ENCODE measurements at regions not wholly inside any gene's neighbourhood (a gene's known extent, or its start where the extent isn't known, plus 50 kb on each side); places are given as distances from the start of the nearest gene placed in this dataset.

DNA sequence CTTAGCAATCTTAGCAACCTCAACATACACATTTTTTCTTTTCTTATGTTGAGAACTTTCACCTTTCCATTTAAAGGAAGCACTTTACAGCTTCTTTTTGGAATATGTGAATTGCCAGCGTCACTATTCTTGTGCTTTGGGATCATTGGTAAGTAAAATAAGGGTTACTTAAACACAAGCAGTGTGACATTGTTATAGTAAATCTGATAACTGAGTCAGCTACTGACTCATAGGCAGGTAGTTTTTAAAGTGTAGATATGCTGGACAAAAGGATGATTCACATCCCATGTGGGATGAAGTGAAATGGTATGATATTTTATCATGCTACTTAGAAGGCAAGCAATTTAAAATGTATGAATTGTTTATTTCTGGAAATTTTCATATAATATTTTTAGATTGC is 637.2 kb downstream of the DCDC2C start (continued):
- TF ChIP-seq, protein P1, sequence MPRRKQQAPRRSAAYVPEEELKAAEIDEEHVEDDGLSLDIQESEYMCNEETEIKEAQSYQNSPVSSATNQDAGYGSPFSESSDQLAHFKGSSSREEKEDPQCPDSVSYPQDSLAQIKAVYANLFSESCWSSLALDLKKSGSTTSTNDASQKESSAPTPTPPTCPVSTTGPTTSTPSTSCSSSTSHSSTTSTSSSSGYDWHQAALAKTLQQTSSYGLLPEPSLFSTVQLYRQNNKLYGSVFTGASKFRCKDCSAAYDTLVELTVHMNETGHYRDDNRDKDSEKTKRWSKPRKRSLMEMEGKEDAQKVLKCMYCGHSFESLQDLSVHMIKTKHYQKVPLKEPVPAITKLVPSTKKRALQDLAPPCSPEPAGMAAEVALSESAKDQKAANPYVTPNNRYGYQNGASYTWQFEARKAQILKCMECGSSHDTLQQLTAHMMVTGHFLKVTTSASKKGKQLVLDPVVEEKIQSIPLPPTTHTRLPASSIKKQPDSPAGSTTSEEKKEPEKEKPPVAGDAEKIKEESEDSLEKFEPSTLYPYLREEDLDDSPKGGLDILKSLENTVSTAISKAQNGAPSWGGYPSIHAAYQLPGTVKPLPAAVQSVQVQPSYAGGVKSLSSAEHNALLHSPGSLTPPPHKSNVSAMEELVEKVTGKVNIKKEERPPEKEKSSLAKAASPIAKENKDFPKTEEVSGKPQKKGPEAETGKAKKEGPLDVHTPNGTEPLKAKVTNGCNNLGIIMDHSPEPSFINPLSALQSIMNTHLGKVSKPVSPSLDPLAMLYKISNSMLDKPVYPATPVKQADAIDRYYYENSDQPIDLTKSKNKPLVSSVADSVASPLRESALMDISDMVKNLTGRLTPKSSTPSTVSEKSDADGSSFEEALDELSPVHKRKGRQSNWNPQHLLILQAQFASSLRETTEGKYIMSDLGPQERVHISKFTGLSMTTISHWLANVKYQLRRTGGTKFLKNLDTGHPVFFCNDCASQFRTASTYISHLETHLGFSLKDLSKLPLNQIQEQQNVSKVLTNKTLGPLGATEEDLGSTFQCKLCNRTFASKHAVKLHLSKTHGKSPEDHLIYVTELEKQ (tag by site-specific recombination; IDR thresholded peaks at IDR 0.05; ENCODE audit: borderline replicate concordance), result no peak
- TF ChIP-seq ZNF354C (tag by site-specific recombination; IDR thresholded peaks at IDR 0.05; ENCODE audit: borderline replicate concordance, low read depth) (no peak), ZNF221 (tag by site-specific recombination; IDR thresholded peaks at IDR 0.05; ENCODE audit: borderline replicate concordance) (no peak), ZNF423 (tag by site-specific recombination; IDR thresholded peaks at IDR 0.05) (no peak)
- TF ChIP-seq, protein P2, sequence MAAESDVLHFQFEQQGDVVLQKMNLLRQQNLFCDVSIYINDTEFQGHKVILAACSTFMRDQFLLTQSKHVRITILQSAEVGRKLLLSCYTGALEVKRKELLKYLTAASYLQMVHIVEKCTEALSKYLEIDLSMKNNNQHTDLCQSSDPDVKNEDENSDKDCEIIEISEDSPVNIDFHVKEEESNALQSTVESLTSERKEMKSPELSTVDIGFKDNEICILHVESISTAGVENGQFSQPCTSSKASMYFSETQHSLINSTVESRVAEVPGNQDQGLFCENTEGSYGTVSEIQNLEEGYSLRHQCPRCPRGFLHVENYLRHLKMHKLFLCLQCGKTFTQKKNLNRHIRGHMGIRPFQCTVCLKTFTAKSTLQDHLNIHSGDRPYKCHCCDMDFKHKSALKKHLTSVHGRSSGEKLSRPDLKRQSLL (tag by site-specific recombination; IDR thresholded peaks at IDR 0.05), result no peak

DNA sequence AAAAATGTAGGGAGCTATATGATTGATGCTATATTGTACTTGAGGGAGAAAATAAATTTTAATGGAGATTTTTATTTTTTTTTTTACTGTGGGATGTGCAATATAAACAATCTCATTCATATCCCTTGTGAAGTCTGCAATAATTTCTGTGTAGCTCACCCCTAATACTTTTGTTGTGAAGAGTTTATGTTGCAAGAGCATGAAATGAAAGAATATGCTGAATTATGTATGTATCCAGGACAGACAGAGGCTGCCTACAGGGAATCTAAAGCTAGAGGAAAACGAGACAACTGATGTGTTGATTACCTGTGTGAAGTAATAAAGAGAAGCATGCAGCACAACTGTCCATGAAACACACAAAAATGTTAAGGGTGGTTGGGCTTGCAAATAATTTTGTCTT is 643.3 kb downstream of the DCDC2C start:
- ChIA-PET POLR2A (no interaction called here), CTCF (interaction anchor here (0.6 to 1.1 kb wide), 2 partner anchors 8 to 219 kb away, joined by 3 read pairs; no protein-coding TSS in a partner anchor)
- no peaks in the 10 kb centered on the region for H3K9me3 ChIP-seq (ENCODE audit: control insufficient read depth, insufficient read depth, low read depth, low read length)
- TF ChIP-seq, protein P3, sequence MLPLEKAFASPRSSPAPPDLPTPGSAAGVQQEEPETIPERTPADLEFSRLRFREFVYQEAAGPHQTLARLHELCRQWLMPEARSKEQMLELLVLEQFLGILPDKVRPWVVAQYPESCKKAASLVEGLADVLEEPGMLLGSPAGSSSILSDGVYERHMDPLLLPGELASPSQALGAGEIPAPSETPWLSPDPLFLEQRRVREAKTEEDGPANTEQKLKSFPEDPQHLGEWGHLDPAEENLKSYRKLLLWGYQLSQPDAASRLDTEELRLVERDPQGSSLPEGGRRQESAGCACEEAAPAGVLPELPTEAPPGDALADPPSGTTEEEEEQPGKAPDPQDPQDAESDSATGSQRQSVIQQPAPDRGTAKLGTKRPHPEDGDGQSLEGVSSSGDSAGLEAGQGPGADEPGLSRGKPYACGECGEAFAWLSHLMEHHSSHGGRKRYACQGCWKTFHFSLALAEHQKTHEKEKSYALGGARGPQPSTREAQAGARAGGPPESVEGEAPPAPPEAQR (tag by site-specific recombination; IDR thresholded peaks at IDR 0.05), result no peak
- TF ChIP-seq ZNF837 (tag by site-specific recombination; IDR thresholded peaks at IDR 0.05) (no peak), TCF7L2 (IDR thresholded peaks at IDR 0.05; ENCODE audit: borderline replicate concordance, low read depth, low read length) (no peak), ZBTB8A (tag by site-specific recombination; IDR thresholded peaks at IDR 0.05) (no peak), ZNF302 (tag by site-specific recombination; IDR thresholded peaks at IDR 0.05; ENCODE audit: low read depth) (no peak), MYNN (tag by site-specific recombination; IDR thresholded peaks at IDR 0.05; ENCODE audit: borderline replicate concordance) (no peak)
- TF ChIP-seq, protein P4, sequence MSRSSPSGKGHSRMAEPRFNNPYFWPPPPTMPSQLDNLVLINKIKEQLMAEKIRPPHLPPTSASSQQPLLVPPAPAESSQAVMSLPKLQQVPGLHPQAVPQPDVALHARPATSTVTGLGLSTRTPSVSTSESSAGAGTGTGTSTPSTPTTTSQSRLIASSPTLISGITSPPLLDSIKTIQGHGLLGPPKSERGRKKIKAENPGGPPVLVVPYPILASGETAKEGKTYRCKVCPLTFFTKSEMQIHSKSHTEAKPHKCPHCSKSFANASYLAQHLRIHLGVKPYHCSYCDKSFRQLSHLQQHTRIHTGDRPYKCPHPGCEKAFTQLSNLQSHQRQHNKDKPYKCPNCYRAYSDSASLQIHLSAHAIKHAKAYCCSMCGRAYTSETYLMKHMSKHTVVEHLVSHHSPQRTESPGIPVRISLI (tag by site-specific recombination; IDR thresholded peaks at IDR 0.05), result no peak
- no peaks in the 10 kb centered on the region for H3K4me1 ChIP-seq (ENCODE audit: control insufficient read depth, insufficient read depth, low read length)
- H3K4me3 ChIP-seq (ENCODE audit: low read depth, low read length), result no peak overlapping the region
- H3K27ac ChIP-seq (ENCODE audit: extremely low read depth, low read depth, low read length), result no peak overlapping the region
- no peaks in the 10 kb centered on the region for H3K36me3 ChIP-seq (ENCODE audit: control insufficient read depth in 2 of 2, insufficient read depth in 1 of 2, low read length in 2 of 2)

DNA sequence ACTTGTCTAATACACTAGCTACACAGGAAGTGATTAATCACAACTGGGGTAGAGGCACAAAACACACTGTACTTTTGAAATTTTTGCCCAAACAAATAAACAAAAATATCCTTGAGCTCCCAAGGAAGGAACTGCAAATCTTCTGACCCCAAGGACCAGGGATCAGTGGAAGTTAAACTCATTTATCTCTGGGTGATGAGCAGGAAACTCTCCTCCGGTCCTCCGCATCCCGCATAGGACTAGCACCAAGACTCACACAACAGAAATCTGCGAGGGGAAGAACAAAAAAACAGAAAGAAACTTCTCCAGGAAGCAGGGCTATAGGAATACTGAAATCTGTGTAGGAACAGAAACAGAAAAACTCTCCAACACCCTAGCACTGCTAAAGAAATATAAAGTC is 650.3 kb downstream of the DCDC2C start:
- no peak overlapping the region for H3K27ac ChIP-seq (ENCODE audit: extremely low read depth, low read depth, low read length)
- no peak overlapping the region for H3K4me3 ChIP-seq (ENCODE audit: low read depth, low read length)
- POLR2A ChIA-PET, result no interaction called here
- no peaks in the 10 kb centered on the region for H3K4me1 ChIP-seq (ENCODE audit: control insufficient read depth, insufficient read depth, low read length)
- CTCF ChIA-PET, result interaction anchor here (0.7 to 1.8 kb wide), 11 partner anchors 7 to 970 kb away, joined by 3 to 8 read pairs (median 3); no protein-coding TSS in a partner anchor
- no peaks in the 10 kb centered on the region for H3K36me3 ChIP-seq (ENCODE audit: control insufficient read depth in 2 of 2, insufficient read depth in 1 of 2, low read length in 2 of 2)
- H3K9me3 ChIP-seq (ENCODE audit: control insufficient read depth, insufficient read depth, low read depth, low read length), result no peaks in the 10 kb centered on the region
- TF ChIP-seq ZNF239 (tag by site-specific recombination; IDR thresholded peaks at IDR 0.05) (no peak), ZNF214 (tag by site-specific recombination; IDR thresholded peaks at IDR 0.05; ENCODE audit: borderline replicate concordance) (no peak), SCRT1 (tag by site-specific recombination; IDR thresholded peaks at IDR 0.05; ENCODE audit: borderline replicate concordance) (no peak), ZNF2 (tag by site-specific recombination; IDR thresholded peaks at IDR 0.05) (no peak), ZNF266 (tag by site-specific recombination; IDR thresholded peaks at IDR 0.05; ENCODE audit: low read depth) (no peak), KLF7 (tag by site-specific recombination; IDR thresholded peaks at IDR 0.05; ENCODE audit: borderline replicate concordance) (no peak)
- TF ChIP-seq, protein P5, sequence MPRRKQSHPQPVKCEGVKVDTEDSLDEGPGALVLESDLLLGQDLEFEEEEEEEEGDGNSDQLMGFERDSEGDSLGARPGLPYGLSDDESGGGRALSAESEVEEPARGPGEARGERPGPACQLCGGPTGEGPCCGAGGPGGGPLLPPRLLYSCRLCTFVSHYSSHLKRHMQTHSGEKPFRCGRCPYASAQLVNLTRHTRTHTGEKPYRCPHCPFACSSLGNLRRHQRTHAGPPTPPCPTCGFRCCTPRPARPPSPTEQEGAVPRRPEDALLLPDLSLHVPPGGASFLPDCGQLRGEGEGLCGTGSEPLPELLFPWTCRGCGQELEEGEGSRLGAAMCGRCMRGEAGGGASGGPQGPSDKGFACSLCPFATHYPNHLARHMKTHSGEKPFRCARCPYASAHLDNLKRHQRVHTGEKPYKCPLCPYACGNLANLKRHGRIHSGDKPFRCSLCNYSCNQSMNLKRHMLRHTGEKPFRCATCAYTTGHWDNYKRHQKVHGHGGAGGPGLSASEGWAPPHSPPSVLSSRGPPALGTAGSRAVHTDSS (tag by site-specific recombination; IDR thresholded peaks at IDR 0.05), result no peak
